OCI-LY7 (cell line): ENCODE measurements at regions not wholly inside any gene's neighbourhood (a gene's known extent, or its start where the extent isn't known, plus 50 kb on each side); places are given as distances from the start of the nearest gene placed in this dataset.

Source experiments
- BruUV-seq: library from RNA; stranded (reverse); fragments of 400-500 nt; replicated peaks from 2 replicates; lab custom pipeline; 2021; lab: Mats Ljungman, UMichigan
- CTCF ChIA-PET: fragments of 300-600 bp; sonication (Branson Sonifier 250); formaldehyde crosslinking; loops from one replicate; lab custom pipeline; 2022; ENCODE audit warnings: antibody characterized with exemption; ENCODE audit not compliant: unreplicated experiment; lab: Charles Lee
- POLR2A ChIA-PET: fragments of 300-600 bp; sonication (Branson Sonifier 250); formaldehyde crosslinking; loops from one replicate; lab custom pipeline; 2022; ENCODE audit warnings: antibody characterized with exemption; lab: Charles Lee
- DNase-seq: peaks from one replicate; pipeline ENCODE4 v3.0.0-alpha.2; 2015; ENCODE audit warnings: low spot score
- H2AFZ ChIP-seq: fragments of 200-600 bp; sonication (generic), shearing (Covaris generic); 2 replicates; pipeline ENCODE4 v1.6.1; 2014; ENCODE audit warnings: mild to moderate bottlenecking, antibody characterized with exemption, low read length, moderate library complexity
- H3K27ac ChIP-seq: fragments of 200-600 bp; sonication (generic); 2 replicates; pipeline ENCODE4 v1.5.1; 2014; ENCODE audit warnings: mixed run types, low read depth, mild to moderate bottlenecking, moderate library complexity, low read length, inconsistent platforms; ENCODE audit not compliant: poor library complexity, severe bottlenecking
- H3K36me3 ChIP-seq: fragments of 200-600 bp; sonication (generic); 2 replicates; pipeline ENCODE4 v1.6.1; 2014; ENCODE audit warnings: mild to moderate bottlenecking, antibody characterized with exemption, low read length, moderate library complexity, mixed read lengths; ENCODE audit not compliant: insufficient read depth
- H3K4me1 ChIP-seq: fragments of 200-600 bp; sonication (generic); 2 replicates; pipeline ENCODE4 v1.5.1; 2014; ENCODE audit warnings: mild to moderate bottlenecking, low read length; ENCODE audit not compliant: insufficient read depth, poor library complexity, severe bottlenecking
- H3K4me2 ChIP-seq: fragments of 200-600 bp; sonication (generic); 2 replicates; pipeline ENCODE4 v1.6.1; 2014; ENCODE audit warnings: mild to moderate bottlenecking, low read length
- H3K4me3 ChIP-seq: fragments of 200-600 bp; sonication (generic); 2 replicates; pipeline ENCODE4 v1.5.1; 2014; ENCODE audit warnings: mild to moderate bottlenecking, low read depth, low read length; ENCODE audit not compliant: poor library complexity, severe bottlenecking
- H3K79me2 ChIP-seq: fragments of 200-600 bp; sonication (generic); 2 replicates; pipeline ENCODE4 v1.6.1; 2016; ENCODE audit warnings: low read depth, mild to moderate bottlenecking, low read length, moderate library complexity, mixed read lengths; ENCODE audit not compliant: insufficient read depth
- H3K9me2 ChIP-seq: fragments of 200-600 bp; sonication (generic); 2 replicates; pipeline ENCODE4 v1.6.1; 2016; ENCODE audit warnings: mild to moderate bottlenecking, low read length, mixed read lengths; ENCODE audit not compliant: insufficient read depth
- H3K9me3 ChIP-seq: fragments of 200-600 bp; sonication (generic); 2 replicates; pipeline ENCODE4 v1.6.1; 2014; ENCODE audit warnings: mild to moderate bottlenecking, mixed run types, low read length, mixed read lengths
- H4K20me1 ChIP-seq: fragments of 200-600 bp; sonication (generic); 2 replicates; pipeline ENCODE4 v1.6.1; 2014; ENCODE audit warnings: mild to moderate bottlenecking, antibody characterized with exemption, low read length, moderate library complexity, mixed read lengths; ENCODE audit not compliant: insufficient read depth
- EZH2phosphoT487 ChIP-seq: fragments of 200-600 bp; sonication (generic); IDR thresholded peaks from 2 replicates; pipeline ENCODE4 v1.6.1; 2018; ENCODE audit warnings: low read depth, borderline replicate concordance, mild to moderate bottlenecking, mixed run types, antibody characterized with exemption, low read length, moderate library complexity, mixed read lengths
- intact Hi-C: fragments of 100-400 bp; cut with micrococcal nuclease; formaldehyde crosslinking; loops from one replicate; pipeline ENCODE4 v1.10.0; 2022; ENCODE audit not compliant: unreplicated experiment
- TF ChIP-seq, protein P1 (sequence below): fragments of 200-600 bp; sonication (generic); conservative IDR thresholded peaks from 2 replicates; pipeline ENCODE4 v1.5.1; 2014; ENCODE audit warnings: mild to moderate bottlenecking, antibody characterized with exemption, low read length, moderate library complexity, mixed read lengths

DNA sequence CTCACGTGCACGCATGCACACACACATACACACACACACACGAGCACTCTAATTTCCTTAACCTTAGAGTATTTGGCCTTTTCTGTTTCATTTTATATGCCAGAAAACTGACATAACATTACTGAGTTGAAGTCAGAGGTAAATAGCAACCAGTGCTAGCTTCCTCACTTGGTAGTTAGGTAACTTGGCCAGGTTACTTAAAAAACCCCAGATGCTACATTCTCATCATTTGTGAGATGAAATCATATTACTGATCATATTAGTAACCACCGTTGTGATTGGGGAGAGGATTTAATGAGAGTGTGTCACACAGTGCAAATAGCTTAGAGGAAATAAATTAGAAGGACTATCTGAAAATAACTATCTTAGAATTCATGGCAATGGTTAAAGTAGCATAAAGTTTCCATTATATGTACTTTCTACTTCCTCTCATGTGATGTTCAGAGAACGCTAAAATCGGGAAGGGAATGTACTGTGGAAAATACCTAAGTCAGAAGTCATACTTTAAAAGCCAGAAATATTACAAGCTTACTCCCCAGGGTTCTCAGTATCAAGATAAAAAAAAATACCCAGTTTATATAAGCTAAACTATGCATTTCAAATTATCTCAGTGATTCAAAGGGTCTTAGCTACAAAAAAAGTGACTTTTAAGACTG is 120.5 kb downstream of the TUSC1 start:
- ChIA-PET CTCF (no interaction called here), POLR2A (no interaction called here)
- no peak for TF ChIP-seq EZH2phosphoT487
- TF ChIP-seq, protein P1, sequence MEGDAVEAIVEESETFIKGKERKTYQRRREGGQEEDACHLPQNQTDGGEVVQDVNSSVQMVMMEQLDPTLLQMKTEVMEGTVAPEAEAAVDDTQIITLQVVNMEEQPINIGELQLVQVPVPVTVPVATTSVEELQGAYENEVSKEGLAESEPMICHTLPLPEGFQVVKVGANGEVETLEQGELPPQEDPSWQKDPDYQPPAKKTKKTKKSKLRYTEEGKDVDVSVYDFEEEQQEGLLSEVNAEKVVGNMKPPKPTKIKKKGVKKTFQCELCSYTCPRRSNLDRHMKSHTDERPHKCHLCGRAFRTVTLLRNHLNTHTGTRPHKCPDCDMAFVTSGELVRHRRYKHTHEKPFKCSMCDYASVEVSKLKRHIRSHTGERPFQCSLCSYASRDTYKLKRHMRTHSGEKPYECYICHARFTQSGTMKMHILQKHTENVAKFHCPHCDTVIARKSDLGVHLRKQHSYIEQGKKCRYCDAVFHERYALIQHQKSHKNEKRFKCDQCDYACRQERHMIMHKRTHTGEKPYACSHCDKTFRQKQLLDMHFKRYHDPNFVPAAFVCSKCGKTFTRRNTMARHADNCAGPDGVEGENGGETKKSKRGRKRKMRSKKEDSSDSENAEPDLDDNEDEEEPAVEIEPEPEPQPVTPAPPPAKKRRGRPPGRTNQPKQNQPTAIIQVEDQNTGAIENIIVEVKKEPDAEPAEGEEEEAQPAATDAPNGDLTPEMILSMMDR = no peak
- intact Hi-C loops = no loop called here
- no peaks in the 10 kb centered on the region for H4K20me1 ChIP-seq
- H3K4me2 ChIP-seq = no peak overlapping the region
- no peaks in the 10 kb centered on the region for H3K9me3 ChIP-seq
- DNase-seq = no peak
- H3K4me3 ChIP-seq = no peak overlapping the region
- no peaks in the 10 kb centered on the region for H3K79me2 ChIP-seq
- no peaks in the 10 kb centered on the region for H3K4me1 ChIP-seq
- no peak overlapping the region for H2AFZ ChIP-seq
- BruUV-seq = no TSS peak
- H3K36me3 ChIP-seq = no peaks in the 10 kb centered on the region
- H3K27ac ChIP-seq = no peak overlapping the region
- no peaks in the 10 kb centered on the region for H3K9me2 ChIP-seq

DNA sequence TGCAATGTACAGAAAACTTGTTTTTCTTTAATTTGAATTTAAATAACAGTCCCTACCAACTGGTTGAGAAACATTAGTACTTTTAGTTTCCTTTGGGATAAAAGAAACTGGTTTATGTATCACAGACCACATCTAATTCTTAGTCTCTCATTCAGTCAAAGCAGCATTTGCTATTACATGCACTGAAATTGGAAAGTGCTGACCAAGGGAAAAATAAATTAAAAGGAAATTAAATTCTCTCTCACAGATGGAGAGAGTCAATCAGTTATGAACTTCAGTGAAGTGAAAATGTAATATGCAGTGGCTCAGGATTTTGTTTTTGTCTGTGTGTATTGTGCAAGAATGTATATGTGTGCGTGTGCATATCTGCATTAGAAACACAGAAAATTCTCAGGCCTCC is 121.7 kb downstream of the TUSC1 start:
- no peaks in the 10 kb centered on the region for H3K4me1 ChIP-seq
- H3K4me3 ChIP-seq = no peak overlapping the region
- H3K36me3 ChIP-seq = no peaks in the 10 kb centered on the region
- H2AFZ ChIP-seq = no peak overlapping the region
- H4K20me1 ChIP-seq = no peaks in the 10 kb centered on the region
- ChIA-PET CTCF (no interaction called here), POLR2A (no interaction called here)
- BruUV-seq = no TSS peak
- no peaks in the 10 kb centered on the region for H3K9me3 ChIP-seq
- intact Hi-C loops = no loop called here
- H3K79me2 ChIP-seq = no peaks in the 10 kb centered on the region
- H3K9me2 ChIP-seq = no peaks in the 10 kb centered on the region
- DNase-seq = no peak
- no peak for TF ChIP-seq EZH2phosphoT487
- TF ChIP-seq, protein P1 = no peak
- no peak overlapping the region for H3K27ac ChIP-seq
- H3K4me2 ChIP-seq = no peak overlapping the region

DNA sequence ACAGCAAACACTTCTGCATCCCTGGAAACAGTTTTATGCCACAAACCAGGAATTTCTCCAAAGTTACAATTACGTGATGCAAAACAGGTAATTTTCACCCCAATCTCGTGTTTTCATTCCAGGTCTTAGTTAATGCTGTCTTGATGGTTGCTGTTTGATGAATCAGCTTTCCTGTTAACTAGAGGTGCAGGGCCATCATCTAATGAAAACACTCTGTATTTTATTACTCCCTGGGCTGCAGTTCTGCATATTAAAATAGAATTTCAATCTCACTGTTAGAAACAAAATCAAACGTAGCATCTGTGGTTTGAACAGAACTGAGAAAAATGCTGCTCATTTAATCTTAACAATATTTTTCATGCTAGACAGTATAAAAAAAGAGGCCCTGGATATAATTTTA is 129.4 kb downstream of the TUSC1 start:
- Histone ChIP-seq H3K36me3 (no peaks in the 10 kb centered on the region), H3K79me2 (no peaks in the 10 kb centered on the region), H3K9me3 (no peaks in the 10 kb centered on the region), H3K27ac (no peak overlapping the region), H2AFZ (no peak overlapping the region), H3K4me1 (no peaks in the 10 kb centered on the region), H4K20me1 (no peaks in the 10 kb centered on the region), H3K4me3 (no peak overlapping the region), H3K4me2 (no peak overlapping the region), H3K9me2 (no peaks in the 10 kb centered on the region)
- ChIA-PET POLR2A (interaction anchor here (1.2 kb wide), 1 partner anchor 17 kb away, joined by 3 read pairs; no protein-coding TSS in a partner anchor), CTCF (no interaction called here)
- intact Hi-C loops = no loop called here
- no TSS peak for BruUV-seq
- no peak for DNase-seq
- TF ChIP-seq EZH2phosphoT487 = no peak
- TF ChIP-seq, protein P1 = no peak
